PC-3 (cell line): ENCODE measurements at regions not wholly inside any gene's neighbourhood (a gene's known extent, or its start where the extent isn't known, plus 50 kb on each side); places are given as distances from the start of the nearest gene placed in this dataset.

Experiments
- ATAC-seq: fragments of 200-7000 bp; cut with Tn5 transposase; 2 replicates; pipeline ENCODE4 v1.9.1; 2020; ENCODE audit warnings: mild to moderate bottlenecking, moderate library complexity
- BruUV-seq: library from RNA; stranded (reverse); fragments of 400-500 nt; replicated peaks from 2 replicates; lab custom pipeline; 2021; lab: Mats Ljungman, UMichigan
- CTCF ChIA-PET: fragments of 300-600 bp; sonication (Branson Sonifier 250); formaldehyde crosslinking; loops from one replicate; lab custom pipeline; 2022; ENCODE audit warnings: antibody characterized with exemption; lab: Charles Lee
- POLR2A ChIA-PET: fragments of 300-600 bp; sonication (Branson Sonifier 250); formaldehyde crosslinking; loops from one replicate; lab custom pipeline; 2022; ENCODE audit warnings: antibody characterized with exemption; ENCODE audit not compliant: unreplicated experiment; lab: Charles Lee
- DNase-seq: peaks from one replicate; pipeline ENCODE4 v3.0.0-alpha.2; 2015
- H2AFZ ChIP-seq: fragments of 300-600 bp; sonication (generic); 2 replicates; pipeline ENCODE4 v1.6.0; 2016; ENCODE audit warnings: antibody characterized with exemption, low read length
- H3F3A ChIP-seq: fragments of 300-600 bp; sonication (generic); one replicate; pipeline ENCODE4 v1.6.0; 2017; ENCODE audit warnings: antibody characterized with exemption, low read length, control low read depth, mild to moderate bottlenecking; ENCODE audit not compliant: unreplicated experiment
- H3K27ac ChIP-seq: fragments of 300-600 bp; sonication (generic); 2 replicates; pipeline ENCODE4 v1.5.1; 2016; ENCODE audit warnings: mild to moderate bottlenecking, low read length
- H3K27me3 ChIP-seq: fragments of 300-600 bp; sonication (generic); 2 replicates; pipeline ENCODE4 v1.6.1; 2016; ENCODE audit warnings: low read length, mixed read lengths
- H3K36me3 ChIP-seq: fragments of 300-600 bp; sonication (generic); 2 replicates; pipeline ENCODE4 v1.6.1; 2016; ENCODE audit warnings: low read depth, mixed run types, low read length, mixed read lengths
- H3K4me1 ChIP-seq: fragments of 300-600 bp; sonication (generic); 2 replicates; pipeline ENCODE4 v1.5.1; 2016; ENCODE audit warnings: low read length; ENCODE audit not compliant: insufficient read depth
- H3K4me2 ChIP-seq: fragments of 300-600 bp; sonication (generic); 2 replicates; pipeline ENCODE4 v1.6.0; 2016; ENCODE audit warnings: low read length
- H3K4me3 ChIP-seq: fragments of 300-600 bp; sonication (generic); 2 replicates; pipeline ENCODE4 v1.5.1; 2016; ENCODE audit warnings: mild to moderate bottlenecking, low read length, mixed read lengths
- H3K79me2 ChIP-seq: fragments of 300-600 bp; sonication (generic); 2 replicates; pipeline ENCODE4 v1.6.1; 2017; ENCODE audit warnings: low read length, mixed read lengths
- H3K9ac ChIP-seq: fragments of 300-600 bp; sonication (generic); 2 replicates; pipeline ENCODE4 v1.6.0; 2016; ENCODE audit warnings: mild to moderate bottlenecking, low read length
- H3K9me2 ChIP-seq: fragments of 300-600 bp; sonication (generic); replicated peaks from 2 replicates; pipeline ENCODE4 v1.6.1; 2016; ENCODE audit warnings: mixed run types, low read length, mixed read lengths
- H3K9me3 ChIP-seq: fragments of 300-600 bp; sonication (generic); 2 replicates; pipeline ENCODE4 v1.6.1; 2016; ENCODE audit warnings: low read length, mixed read lengths
- H4K20me1 ChIP-seq: fragments of 300-600 bp; sonication (generic); 2 replicates; pipeline ENCODE4 v1.6.1; 2016; ENCODE audit warnings: low read length, mixed read lengths
- CTCF ChIP-seq: fragments of 300-600 bp; sonication (generic); conservative IDR thresholded peaks from 2 replicates; pipeline ENCODE4 v1.5.1; 2017; ENCODE audit warnings: antibody characterized with exemption, low read depth, mild to moderate bottlenecking, low read length
- EZH2 ChIP-seq: fragments of 300-600 bp; sonication (generic); IDR thresholded peaks from one replicate; pipeline ENCODE4 v1.6.1; 2017; ENCODE audit warnings: antibody characterized with exemption, mild to moderate bottlenecking, low read length; ENCODE audit not compliant: unreplicated experiment
- EZH2phosphoT487 ChIP-seq: fragments of 300-600 bp; sonication (generic); IDR thresholded peaks from 2 replicates; pipeline ENCODE4 v1.6.1; 2018; ENCODE audit warnings: mild to moderate bottlenecking, antibody characterized with exemption, low read length, borderline replicate concordance
- intact Hi-C: fragments of 100-400 bp; cut with micrococcal nuclease; formaldehyde crosslinking; loops from 2 replicates; pipeline ENCODE4 v1.9.0; 2023

GRCh38 chr14:62592877-62593276, 452.4 kb downstream of the KCNH5 start:
- no peaks in the 10 kb centered on the region for H3K36me3 ChIP-seq
- H3K4me1 ChIP-seq = no peaks in the 10 kb centered on the region
- no peaks in the 10 kb centered on the region for H3K79me2 ChIP-seq
- peak; percentile 34 for DNase-seq
- peaks cover 14% of the 10 kb centered on the region; the same call in 1 of the 2 replicates for H3K27me3 ChIP-seq
- H3K9me2 ChIP-seq = no peaks in the 10 kb centered on the region
- no peaks in the 10 kb centered on the region for H4K20me1 ChIP-seq
- H3K4me3 ChIP-seq = no peak overlapping the region
- H3K9me3 ChIP-seq = no peaks in the 10 kb centered on the region
- H3K27ac ChIP-seq = no peak overlapping the region
- no peak overlapping the region for H2AFZ ChIP-seq
- no peak for TF ChIP-seq EZH2phosphoT487
- TF ChIP-seq CTCF = no peak
- TF ChIP-seq EZH2 = no peak
- ATAC-seq = peak; percentile 79
- no peak overlapping the region for H3K9ac ChIP-seq
- BruUV-seq = no TSS peak
- intact Hi-C loops = no loop called here
- H3K4me2 ChIP-seq = no peak overlapping the region
- H3F3A ChIP-seq = no peaks in the 10 kb centered on the region
- POLR2A ChIA-PET = no interaction called here
- CTCF ChIA-PET = interaction anchor here (0.6 kb wide), 1 partner anchor 1682 kb away, joined by 3 read pairs; no protein-coding TSS in a partner anchor

- CTCF ChIA-PET = no interaction called here
- Histone ChIP-seq H3K9ac (no peak overlapping the region), H3K36me3 (no peaks in the 10 kb centered on the region), H3F3A (no peaks in the 10 kb centered on the region), H3K9me3 (no peaks in the 10 kb centered on the region), H3K9me2 (no peaks in the 10 kb centered on the region), H2AFZ (no peak overlapping the region), H3K4me3 (no peak overlapping the region), H3K4me1 (no peaks in the 10 kb centered on the region), H3K4me2 (no peak overlapping the region), H3K27me3 (0 out of 2 replicates have a peak, but pooled peaks cover 4% of the 10 kb centered on the region), H4K20me1 (no peaks in the 10 kb centered on the region), H3K27ac (no peak overlapping the region), H3K79me2 (no peaks in the 10 kb centered on the region)
- TF ChIP-seq CTCF = no peak
- TF ChIP-seq EZH2 = no peak
- TF ChIP-seq EZH2phosphoT487 = no peak
- ATAC-seq = no peak
- BruUV-seq = no TSS peak
- POLR2A ChIA-PET = no interaction called here
- intact Hi-C loops = no loop called here
- DNase-seq = no peak
Measured at GRCh38 chr14:62597143-62597542, 448.1 kb downstream of the KCNH5 start.

- CTCF ChIA-PET = no interaction called here
Measured at GRCh38 chr14:62599616-62600385, 445.5 kb downstream of the KCNH5 start.

More at GRCh38 chr14:62599616-62600385, 445.5 kb downstream of the KCNH5 start:
- Histone ChIP-seq H4K20me1 (no peaks in the 10 kb centered on the region), H3K9me3 (no peaks in the 10 kb centered on the region), H3K27ac (no peak overlapping the region), H3K9me2 (no peaks in the 10 kb centered on the region), H3K27me3 (peaks cover 4% of the 10 kb centered on the region; the same call in 1 of the 2 replicates), H3F3A (no peaks in the 10 kb centered on the region), H3K4me2 (no peak overlapping the region), H3K9ac (no peak overlapping the region), H3K36me3 (no peaks in the 10 kb centered on the region), H2AFZ (no peak overlapping the region), H3K79me2 (no peaks in the 10 kb centered on the region), H3K4me3 (no peak overlapping the region), H3K4me1 (no peaks in the 10 kb centered on the region)
- POLR2A ChIA-PET = no interaction called here
- DNase-seq = no peak
- TF ChIP-seq EZH2phosphoT487 (no peak), EZH2 (no peak), CTCF (no peak)
- no peak for ATAC-seq
- BruUV-seq = no TSS peak
- intact Hi-C loops = no loop called here
